HepG2 (cell line): ENCODE measurements at regions not wholly inside any gene's neighbourhood (a gene's known extent, or its start where the extent isn't known, plus 50 kb on each side); places are given as distances from the start of the nearest gene placed in this dataset.

Experiments
- ZBTB14 ChIP-seq: sonication (generic); formaldehyde crosslinking; IDR thresholded peaks from 2 replicates; pipeline ENCODE4 v1.4.0; 2020; ENCODE audit warnings: missing genetic modification reagents

GRCh38 chr2:107776362-107776761 lies 50.3 kb upstream of the RGPD4 start (continued):
- no peak for TF ChIP-seq ZBTB14 (CRISPR knock-in tag)
